ENCODE measurements at regions not wholly inside any gene's neighbourhood (a gene's known extent, or its start where the extent isn't known, plus 50 kb on each side); places are given as distances from the start of the nearest gene placed in this dataset.

DNA sequence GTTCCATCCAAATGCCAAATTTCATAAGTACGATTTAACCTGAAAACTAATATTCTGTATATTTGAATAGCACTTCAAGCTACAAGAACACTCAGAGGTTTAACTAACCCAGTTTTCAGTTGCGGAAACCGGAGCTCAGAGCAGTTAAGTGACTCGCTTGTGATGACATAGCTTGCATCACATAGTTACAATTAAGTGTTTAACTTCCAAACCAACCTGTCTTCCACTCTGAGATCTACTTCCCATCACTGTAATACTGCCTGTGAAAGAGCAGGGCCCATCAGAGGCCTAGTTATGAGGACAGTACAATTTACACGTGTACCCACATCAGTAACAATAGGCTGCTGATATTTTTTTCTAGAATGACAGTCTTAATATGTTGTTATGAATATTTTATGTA lies 120.3 kb downstream of the MAD2L1 start:
- TF ChIP-seq, protein P1, sequence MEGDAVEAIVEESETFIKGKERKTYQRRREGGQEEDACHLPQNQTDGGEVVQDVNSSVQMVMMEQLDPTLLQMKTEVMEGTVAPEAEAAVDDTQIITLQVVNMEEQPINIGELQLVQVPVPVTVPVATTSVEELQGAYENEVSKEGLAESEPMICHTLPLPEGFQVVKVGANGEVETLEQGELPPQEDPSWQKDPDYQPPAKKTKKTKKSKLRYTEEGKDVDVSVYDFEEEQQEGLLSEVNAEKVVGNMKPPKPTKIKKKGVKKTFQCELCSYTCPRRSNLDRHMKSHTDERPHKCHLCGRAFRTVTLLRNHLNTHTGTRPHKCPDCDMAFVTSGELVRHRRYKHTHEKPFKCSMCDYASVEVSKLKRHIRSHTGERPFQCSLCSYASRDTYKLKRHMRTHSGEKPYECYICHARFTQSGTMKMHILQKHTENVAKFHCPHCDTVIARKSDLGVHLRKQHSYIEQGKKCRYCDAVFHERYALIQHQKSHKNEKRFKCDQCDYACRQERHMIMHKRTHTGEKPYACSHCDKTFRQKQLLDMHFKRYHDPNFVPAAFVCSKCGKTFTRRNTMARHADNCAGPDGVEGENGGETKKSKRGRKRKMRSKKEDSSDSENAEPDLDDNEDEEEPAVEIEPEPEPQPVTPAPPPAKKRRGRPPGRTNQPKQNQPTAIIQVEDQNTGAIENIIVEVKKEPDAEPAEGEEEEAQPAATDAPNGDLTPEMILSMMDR (IDR thresholded peaks at IDR 0.05), result no peak
- TF ChIP-seq POLR2A (IDR thresholded peaks at IDR 0.05) (no peak), POLR2AphosphoS5 (IDR thresholded peaks at IDR 0.05) (no peak)

Data from suprapubic skin (tissue), 4 donors.